GM12874 (cell line): ENCODE measurements at regions not wholly inside any gene's neighbourhood (a gene's known extent, or its start where the extent isn't known, plus 50 kb on each side); places are given as distances from the start of the nearest gene placed in this dataset.

ENCODE experiments used
- CTCF ChIP-seq: IDR thresholded peaks from 2 replicates; pipeline ENCODE4 v1.5.1; 2011; ENCODE audit warnings: low read depth, mild to moderate bottlenecking, control low read depth, low read length, moderate library complexity; ENCODE audit not compliant: insufficient read depth

- no peak for TF ChIP-seq CTCF
Observed at GRCh38 chr9:107750741-107751566, 261.4 kb upstream of the KLF4 start.

GRCh38 chr9:107749787-107750444 lies 260.3 kb upstream of the KLF4 start:
- TF ChIP-seq CTCF: no peak

GRCh38 chr9:107744873-107745272 lies 255.3 kb upstream of the KLF4 start:
- no peak for TF ChIP-seq CTCF

GRCh38 chr9:107742531-107743309 lies 253.2 kb upstream of the KLF4 start:
- TF ChIP-seq CTCF: no peak

GRCh38 chr9:107740088-107740980 lies 250.8 kb upstream of the KLF4 start:
- no peak for TF ChIP-seq CTCF

- no peak for TF ChIP-seq CTCF
Observed at GRCh38 chr9:107739601-107740082, 250.1 kb upstream of the KLF4 start.

- no peak for TF ChIP-seq CTCF
Observed at GRCh38 chr9:107738789-107739188, 249.2 kb upstream of the KLF4 start.
